ENCODE measurements at regions not wholly inside any gene's neighbourhood (a gene's known extent, or its start where the extent isn't known, plus 50 kb on each side); places are given as distances from the start of the nearest gene placed in this dataset.

GRCh38 chr12:38585086-38585485 is 268.5 kb downstream of the ALG10B start:
- Histone ChIP-seq H3K4me1 (peaks cover 0 to 6% (median 0%) of the 10 kb centered on the region in 6 donors), H3K27ac (no peak overlapping the region), H3K4me3 (no peak overlapping the region), H3K36me3 (no peaks in the 10 kb centered on the region), H3K27me3 (replicated peaks in 1 of 7) (no peaks in the 10 kb centered on the region), H3K9me3 (no peaks in the 10 kb centered on the region)
- 61 to 88% (median 65%) methylated on average over 2 of the region's 2 CpGs for WGBS, 5 donors
- intact Hi-C loops (cut with DNase I; ENCODE audit: low total_unique reads): no loop called here
- TF ChIP-seq CTCF (IDR thresholded peaks at IDR 0.05 in 8 of 11, conservative IDR thresholded peaks at IDR 0.05 in 3 of 11) (no peak), POLR2A (IDR thresholded peaks at IDR 0.05) (no peak), POLR2AphosphoS5 (IDR thresholded peaks at IDR 0.05) (no peak)
- DNase-seq: no peak

GRCh38 chr12:38586789-38587188 is 270.2 kb downstream of the ALG10B start:
- TF ChIP-seq CTCF (IDR thresholded peaks at IDR 0.05 in 8 of 11, conservative IDR thresholded peaks at IDR 0.05 in 3 of 11) (no peak), POLR2AphosphoS5 (IDR thresholded peaks at IDR 0.05) (no peak), POLR2A (IDR thresholded peaks at IDR 0.05) (no peak)
- Histone ChIP-seq H3K27ac (no peak overlapping the region), H3K9me3 (no peaks in the 10 kb centered on the region), H3K4me1 (peaks cover 0 to 6% (median 0%) of the 10 kb centered on the region in 6 donors), H3K4me3 (no peak overlapping the region), H3K36me3 (no peaks in the 10 kb centered on the region), H3K27me3 (replicated peaks in 1 of 7) (no peaks in the 10 kb centered on the region)
- no peak for DNase-seq
- intact Hi-C loops (cut with DNase I; ENCODE audit: low total_unique reads): no loop called here

- Histone ChIP-seq H3K4me1 (peaks cover 0 to 6% (median 0%) of the 10 kb centered on the region in 6 donors), H3K36me3 (no peaks in the 10 kb centered on the region), H3K27ac (peak overlapping the region in 1 of 8 donors; percentile 9), H3K4me3 (no peak overlapping the region), H3K9me3 (no peaks in the 10 kb centered on the region), H3K27me3 (replicated peaks in 1 of 7) (no peaks in the 10 kb centered on the region)
- TF ChIP-seq POLR2A (IDR thresholded peaks at IDR 0.05): no peak
- TF ChIP-seq POLR2AphosphoS5 (IDR thresholded peaks at IDR 0.05): no peak
- TF ChIP-seq CTCF (IDR thresholded peaks at IDR 0.05 in 8 of 11, conservative IDR thresholded peaks at IDR 0.05 in 3 of 11): no peak
- DNase-seq: no peak
- intact Hi-C loops (cut with DNase I; ENCODE audit: low total_unique reads): no loop called here
- 4 to 15% (median 7%) methylated on average over 1 of the region's 1 CpG for WGBS, 5 donors
Measured at GRCh38 chr12:38587594-38587993, 271.0 kb downstream of the ALG10B start.

- WGBS, 5 donors: 57 to 69% (median 65%) methylated on average over 4 of the region's 4 CpGs
- no peaks in the 10 kb centered on the region for H3K27me3 ChIP-seq (replicated peaks in 1 of 7)
Measured at GRCh38 chr12:38588624-38589305, 272.2 kb downstream of the ALG10B start.

More at GRCh38 chr12:38588624-38589305, 272.2 kb downstream of the ALG10B start:
- TF ChIP-seq CTCF (IDR thresholded peaks at IDR 0.05 in 8 of 11, conservative IDR thresholded peaks at IDR 0.05 in 3 of 11): no peak
- no peak for TF ChIP-seq POLR2A (IDR thresholded peaks at IDR 0.05)
- TF ChIP-seq POLR2AphosphoS5 (IDR thresholded peaks at IDR 0.05): no peak
- no peaks in the 10 kb centered on the region for H3K9me3 ChIP-seq
- intact Hi-C loops (cut with DNase I; ENCODE audit: low total_unique reads): no loop called here
- peaks cover 0 to 6% (median 0%) of the 10 kb centered on the region in 6 donors for H3K4me1 ChIP-seq
- H3K4me3 ChIP-seq: no peak overlapping the region
- no peak for DNase-seq
- H3K27ac ChIP-seq: no peak overlapping the region
- no peaks in the 10 kb centered on the region for H3K36me3 ChIP-seq
